Fibroblast of lung (primary cell): ENCODE measurements at regions not wholly inside any gene's neighbourhood (a gene's known extent, or its start where the extent isn't known, plus 50 kb on each side); places are given as distances from the start of the nearest gene placed in this dataset.

ENCODE experiments used
- CTCF ChIP-seq, 2 donors: IDR thresholded peaks in 1 of 2; conservative IDR thresholded peaks in 1 of 2; 1 replicate in 1 of 2; 2 replicates in 1 of 2; pipeline ENCODE4 v1.5.1; 2011 to 2012; ENCODE audit warnings: low read length in 2 of 2, control low read depth in 1 of 2, inconsistent platforms in 1 of 2, low read depth in 1 of 2, mild to moderate bottlenecking in 1 of 2
- EZH2 ChIP-seq: IDR thresholded peaks from 2 replicates; pipeline ENCODE4 v1.5.1; 2012; ENCODE audit warnings: low read length, control low read depth, mild to moderate bottlenecking; ENCODE audit errors: missing control alignments

GRCh38 chr1:2971101-2971501 is 50.2 kb upstream of the ACTRT2 start:
- TF ChIP-seq CTCF (conservative IDR thresholded peaks at IDR 0.05 in 1 of 2, IDR thresholded peaks at IDR 0.05 in 1 of 2; ENCODE audit: low read depth in 1 of 2, low read length in 2 of 2) (no peak), EZH2 (no peak)
